ENCODE measurements at regions not wholly inside any gene's neighbourhood (a gene's known extent, or its start where the extent isn't known, plus 50 kb on each side); places are given as distances from the start of the nearest gene placed in this dataset.

DNA sequence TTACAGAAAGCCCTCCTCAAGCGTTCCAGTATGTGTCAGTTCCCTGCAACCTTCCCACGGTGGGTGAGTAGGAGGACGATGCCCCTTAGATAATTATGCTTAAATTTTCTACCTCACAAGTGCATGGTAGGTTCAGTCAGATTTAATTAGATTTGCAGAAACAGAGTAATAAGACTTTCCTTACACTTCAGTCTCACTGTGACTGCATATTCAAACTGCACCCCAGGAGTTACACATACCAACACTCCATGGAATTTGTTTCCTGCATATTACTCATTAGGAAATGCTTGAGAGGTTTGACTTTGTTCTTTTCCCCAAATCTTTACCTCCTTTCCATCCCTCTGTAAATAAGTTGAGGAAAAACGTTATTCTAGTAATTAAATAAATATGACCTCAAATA, 108.8 kb downstream of the ARRDC4 start:
- no peak for TF ChIP-seq CEBPB (IDR thresholded peaks at IDR 0.05)
- TF ChIP-seq HEYL (CRISPR knock-in tag; IDR thresholded peaks at IDR 0.05): no peak
- TF ChIP-seq CHD4 (IDR thresholded peaks at IDR 0.05; ENCODE audit: borderline replicate concordance): no peak
- TF ChIP-seq, protein P1, sequence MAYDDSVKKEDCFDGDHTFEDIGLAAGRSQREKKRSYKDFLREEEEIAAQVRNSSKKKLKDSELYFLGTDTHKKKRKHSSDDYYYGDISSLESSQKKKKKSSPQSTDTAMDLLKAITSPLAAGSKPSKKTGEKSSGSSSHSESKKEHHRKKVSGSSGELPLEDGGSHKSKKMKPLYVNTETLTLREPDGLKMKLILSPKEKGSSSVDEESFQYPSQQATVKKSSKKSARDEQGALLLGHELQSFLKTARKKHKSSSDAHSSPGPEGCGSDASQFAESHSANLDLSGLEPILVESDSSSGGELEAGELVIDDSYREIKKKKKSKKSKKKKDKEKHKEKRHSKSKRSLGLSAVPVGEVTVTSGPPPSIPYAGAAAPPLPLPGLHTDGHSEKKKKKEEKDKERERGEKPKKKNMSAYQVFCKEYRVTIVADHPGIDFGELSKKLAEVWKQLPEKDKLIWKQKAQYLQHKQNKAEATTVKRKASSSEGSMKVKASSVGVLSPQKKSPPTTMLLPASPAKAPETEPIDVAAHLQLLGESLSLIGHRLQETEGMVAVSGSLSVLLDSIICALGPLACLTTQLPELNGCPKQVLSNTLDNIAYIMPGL (CRISPR knock-in tag; IDR thresholded peaks at IDR 0.05; ENCODE audit: borderline replicate concordance): no peak
- TF ChIP-seq POLR2A (IDR thresholded peaks at IDR 0.05; ENCODE audit: low read length): no peak
- TF ChIP-seq KDM5A (IDR thresholded peaks at IDR 0.05): no peak
- TF ChIP-seq NPAS2 (CRISPR knock-in tag; IDR thresholded peaks at IDR 0.05; ENCODE audit: borderline replicate concordance): no peak
- TF ChIP-seq CHD2 (IDR thresholded peaks at IDR 0.05; ENCODE audit: low read length, partially characterized antibody): no peak
- no peak for TF ChIP-seq FOSL2 (IDR thresholded peaks at IDR 0.05)
- TF ChIP-seq FOSL2 (CRISPR knock-in tag; IDR thresholded peaks at IDR 0.05): no peak
- no peak for TF ChIP-seq MAZ (IDR thresholded peaks at IDR 0.05; ENCODE audit: borderline replicate concordance, low read depth, low read length)
- TF ChIP-seq, protein P2, sequence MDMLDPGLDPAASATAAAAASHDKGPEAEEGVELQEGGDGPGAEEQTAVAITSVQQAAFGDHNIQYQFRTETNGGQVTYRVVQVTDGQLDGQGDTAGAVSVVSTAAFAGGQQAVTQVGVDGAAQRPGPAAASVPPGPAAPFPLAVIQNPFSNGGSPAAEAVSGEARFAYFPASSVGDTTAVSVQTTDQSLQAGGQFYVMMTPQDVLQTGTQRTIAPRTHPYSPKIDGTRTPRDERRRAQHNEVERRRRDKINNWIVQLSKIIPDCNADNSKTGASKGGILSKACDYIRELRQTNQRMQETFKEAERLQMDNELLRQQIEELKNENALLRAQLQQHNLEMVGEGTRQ (IDR thresholded peaks at IDR 0.05): no peak
- H3K27ac ChIP-seq: no peak overlapping the region
- ChIA-PET POLR2A (no interaction called here), CTCF (no interaction called here)
- FAIRE-seq (no peak), ATAC-seq (no peak), DNase-seq (ENCODE audit: low read depth in 1 of 2, low spot score in 1 of 2) (no peak)
- no peak overlapping the region for H3K4me2 ChIP-seq
- no peak overlapping the region for H3K4me3 ChIP-seq
- no peaks in the 10 kb centered on the region for H3K9me3 ChIP-seq
- H3K4me1 ChIP-seq: no peaks in the 10 kb centered on the region
- 3% methylated on average over 4 of the region's 4 CpGs for WGBS (ENCODE audit: missing lambda C conversion rate)

DNA sequence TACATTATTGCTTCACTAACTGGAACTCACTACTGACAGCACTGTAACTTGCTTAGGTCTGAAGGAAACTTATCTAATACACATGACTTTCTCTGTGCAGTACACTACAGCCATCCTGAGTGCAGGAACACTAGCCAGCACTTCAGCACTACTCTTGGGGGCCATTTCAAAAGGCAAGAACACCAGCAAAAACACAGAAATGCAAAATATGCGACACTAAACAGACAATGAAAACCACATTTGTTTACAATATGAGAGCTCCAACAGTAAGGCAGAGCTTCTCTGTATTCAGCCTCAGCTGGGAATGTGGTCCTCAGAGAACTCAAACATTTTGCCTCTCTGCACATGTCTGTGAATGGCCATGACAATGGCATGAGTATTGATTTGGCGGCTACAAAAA, 109.6 kb downstream of the ARRDC4 start:
- Histone ChIP-seq H3K9me3 (no peaks in the 10 kb centered on the region), H3K4me1 (no peaks in the 10 kb centered on the region), H3K4me2 (no peak overlapping the region), H3K27ac (no peak overlapping the region), H3K4me3 (no peak overlapping the region)
- POLR2A ChIA-PET: no interaction called here
- 17% methylated on average over 2 of the region's 2 CpGs for WGBS (ENCODE audit: missing lambda C conversion rate)
- FAIRE-seq (no peak), ATAC-seq (no peak), DNase-seq (ENCODE audit: low read depth in 1 of 2, low spot score in 1 of 2) (no peak)
- TF ChIP-seq KDM5A (IDR thresholded peaks at IDR 0.05): no peak
- TF ChIP-seq, protein P3, sequence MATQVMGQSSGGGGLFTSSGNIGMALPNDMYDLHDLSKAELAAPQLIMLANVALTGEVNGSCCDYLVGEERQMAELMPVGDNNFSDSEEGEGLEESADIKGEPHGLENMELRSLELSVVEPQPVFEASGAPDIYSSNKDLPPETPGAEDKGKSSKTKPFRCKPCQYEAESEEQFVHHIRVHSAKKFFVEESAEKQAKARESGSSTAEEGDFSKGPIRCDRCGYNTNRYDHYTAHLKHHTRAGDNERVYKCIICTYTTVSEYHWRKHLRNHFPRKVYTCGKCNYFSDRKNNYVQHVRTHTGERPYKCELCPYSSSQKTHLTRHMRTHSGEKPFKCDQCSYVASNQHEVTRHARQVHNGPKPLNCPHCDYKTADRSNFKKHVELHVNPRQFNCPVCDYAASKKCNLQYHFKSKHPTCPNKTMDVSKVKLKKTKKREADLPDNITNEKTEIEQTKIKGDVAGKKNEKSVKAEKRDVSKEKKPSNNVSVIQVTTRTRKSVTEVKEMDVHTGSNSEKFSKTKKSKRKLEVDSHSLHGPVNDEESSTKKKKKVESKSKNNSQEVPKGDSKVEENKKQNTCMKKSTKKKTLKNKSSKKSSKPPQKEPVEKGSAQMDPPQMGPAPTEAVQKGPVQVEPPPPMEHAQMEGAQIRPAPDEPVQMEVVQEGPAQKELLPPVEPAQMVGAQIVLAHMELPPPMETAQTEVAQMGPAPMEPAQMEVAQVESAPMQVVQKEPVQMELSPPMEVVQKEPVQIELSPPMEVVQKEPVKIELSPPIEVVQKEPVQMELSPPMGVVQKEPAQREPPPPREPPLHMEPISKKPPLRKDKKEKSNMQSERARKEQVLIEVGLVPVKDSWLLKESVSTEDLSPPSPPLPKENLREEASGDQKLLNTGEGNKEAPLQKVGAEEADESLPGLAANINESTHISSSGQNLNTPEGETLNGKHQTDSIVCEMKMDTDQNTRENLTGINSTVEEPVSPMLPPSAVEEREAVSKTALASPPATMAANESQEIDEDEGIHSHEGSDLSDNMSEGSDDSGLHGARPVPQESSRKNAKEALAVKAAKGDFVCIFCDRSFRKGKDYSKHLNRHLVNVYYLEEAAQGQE (IDR thresholded peaks at IDR 0.05): no peak
- TF ChIP-seq CHD4 (IDR thresholded peaks at IDR 0.05; ENCODE audit: borderline replicate concordance): no peak
- TF ChIP-seq MAZ (IDR thresholded peaks at IDR 0.05; ENCODE audit: borderline replicate concordance, low read depth, low read length): no peak
- TF ChIP-seq JUNB (IDR thresholded peaks at IDR 0.05): no peak
- TF ChIP-seq, protein P4, sequence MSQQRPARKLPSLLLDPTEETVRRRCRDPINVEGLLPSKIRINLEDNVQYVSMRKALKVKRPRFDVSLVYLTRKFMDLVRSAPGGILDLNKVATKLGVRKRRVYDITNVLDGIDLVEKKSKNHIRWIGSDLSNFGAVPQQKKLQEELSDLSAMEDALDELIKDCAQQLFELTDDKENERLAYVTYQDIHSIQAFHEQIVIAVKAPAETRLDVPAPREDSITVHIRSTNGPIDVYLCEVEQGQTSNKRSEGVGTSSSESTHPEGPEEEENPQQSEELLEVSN (IDR thresholded peaks at IDR 0.05; ENCODE audit: borderline replicate concordance, low read depth): no peak
- TF ChIP-seq HDAC2 (IDR thresholded peaks at IDR 0.05): no peak
- TF ChIP-seq EHF (CRISPR knock-in tag; IDR thresholded peaks at IDR 0.05): no peak
- TF ChIP-seq GATA3 (IDR thresholded peaks at IDR 0.05; ENCODE audit: borderline replicate concordance): no peak
- TF ChIP-seq, protein P5, sequence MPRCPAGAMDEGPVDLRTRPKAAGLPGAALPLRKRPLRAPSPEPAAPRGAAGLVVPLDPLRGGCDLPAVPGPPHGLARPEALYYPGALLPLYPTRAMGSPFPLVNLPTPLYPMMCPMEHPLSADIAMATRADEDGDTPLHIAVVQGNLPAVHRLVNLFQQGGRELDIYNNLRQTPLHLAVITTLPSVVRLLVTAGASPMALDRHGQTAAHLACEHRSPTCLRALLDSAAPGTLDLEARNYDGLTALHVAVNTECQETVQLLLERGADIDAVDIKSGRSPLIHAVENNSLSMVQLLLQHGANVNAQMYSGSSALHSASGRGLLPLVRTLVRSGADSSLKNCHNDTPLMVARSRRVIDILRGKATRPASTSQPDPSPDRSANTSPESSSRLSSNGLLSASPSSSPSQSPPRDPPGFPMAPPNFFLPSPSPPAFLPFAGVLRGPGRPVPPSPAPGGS (IDR thresholded peaks at IDR 0.05): no peak
- CTCF ChIA-PET: no interaction called here

All from A549 (cell line).